ENCODE measurements at regions not wholly inside any gene's neighbourhood (a gene's known extent, or its start where the extent isn't known, plus 50 kb on each side); places are given as distances from the start of the nearest gene placed in this dataset.
"Not testable (repeated sequence)": the region's sequence is repeated elsewhere in the genome, so short reads cannot be mapped to it uniquely, and the experiment has no call there.

DNA sequence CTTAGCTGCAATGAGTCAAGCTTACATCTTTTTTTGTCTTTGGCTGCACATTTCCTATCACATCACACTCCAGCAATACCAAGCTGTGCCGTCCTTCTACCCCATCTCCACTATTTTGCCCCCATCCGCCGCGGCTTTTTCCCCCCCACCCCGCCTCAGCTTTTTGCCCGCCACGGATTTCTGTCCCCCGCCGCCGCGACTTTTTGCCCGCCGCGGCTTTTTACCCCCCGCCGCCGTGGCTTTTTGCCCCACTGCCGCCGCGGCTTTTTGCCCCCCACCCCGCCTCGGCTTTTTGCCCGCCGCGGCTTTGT lies 2785.4 kb downstream of the RPIA start:
- TF ChIP-seq, protein P1, sequence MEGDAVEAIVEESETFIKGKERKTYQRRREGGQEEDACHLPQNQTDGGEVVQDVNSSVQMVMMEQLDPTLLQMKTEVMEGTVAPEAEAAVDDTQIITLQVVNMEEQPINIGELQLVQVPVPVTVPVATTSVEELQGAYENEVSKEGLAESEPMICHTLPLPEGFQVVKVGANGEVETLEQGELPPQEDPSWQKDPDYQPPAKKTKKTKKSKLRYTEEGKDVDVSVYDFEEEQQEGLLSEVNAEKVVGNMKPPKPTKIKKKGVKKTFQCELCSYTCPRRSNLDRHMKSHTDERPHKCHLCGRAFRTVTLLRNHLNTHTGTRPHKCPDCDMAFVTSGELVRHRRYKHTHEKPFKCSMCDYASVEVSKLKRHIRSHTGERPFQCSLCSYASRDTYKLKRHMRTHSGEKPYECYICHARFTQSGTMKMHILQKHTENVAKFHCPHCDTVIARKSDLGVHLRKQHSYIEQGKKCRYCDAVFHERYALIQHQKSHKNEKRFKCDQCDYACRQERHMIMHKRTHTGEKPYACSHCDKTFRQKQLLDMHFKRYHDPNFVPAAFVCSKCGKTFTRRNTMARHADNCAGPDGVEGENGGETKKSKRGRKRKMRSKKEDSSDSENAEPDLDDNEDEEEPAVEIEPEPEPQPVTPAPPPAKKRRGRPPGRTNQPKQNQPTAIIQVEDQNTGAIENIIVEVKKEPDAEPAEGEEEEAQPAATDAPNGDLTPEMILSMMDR (IDR thresholded peaks at IDR 0.05 in 4 of 5, conservative IDR thresholded peaks at IDR 0.05 in 1 of 5) = not testable (repeated sequence)
- TF ChIP-seq POLR2A (IDR thresholded peaks at IDR 0.05) = not testable (repeated sequence)

All from gastrocnemius medialis (tissue), 4 donors.